IMR-90 (cell line): ENCODE measurements at regions not wholly inside any gene's neighbourhood (a gene's known extent, or its start where the extent isn't known, plus 50 kb on each side); places are given as distances from the start of the nearest gene placed in this dataset.

Source experiments
- ATAC-seq: fragments of 200-7000 bp; cut with Tn5 transposase; 2 replicates; pipeline ENCODE4 v1.9.1; 2020; ENCODE audit warnings: low read depth, mild to moderate bottlenecking, moderate library complexity
- BruUV-seq: library from RNA; stranded (reverse); fragments of 400-500 nt; replicated peaks from 2 replicates; lab custom pipeline; 2021; lab: Mats Ljungman, UMichigan
- CTCF ChIA-PET: fragments of 300-600 bp; formaldehyde crosslinking; extraction: SDS; loops from one replicate; lab custom pipeline; 2021; ENCODE audit warnings: antibody characterized with exemption; lab: Yijun Ruan, JAX
- POLR2A ChIA-PET: fragments of 300-600 bp; sonication (Branson Sonifier 250); formaldehyde crosslinking; loops from one replicate; lab custom pipeline; 2022; ENCODE audit warnings: antibody characterized with exemption; ENCODE audit not compliant: unreplicated experiment; lab: Charles Lee
- DNase-seq: peaks from one replicate; pipeline ENCODE4 v3.0.0; 2013
- H2AFZ ChIP-seq: replicated peaks from 2 replicates; pipeline ENCODE3; 2013; ENCODE audit warnings: low read length, mild to moderate bottlenecking; ENCODE audit not compliant: poor library complexity
- H2AK5ac ChIP-seq: 2 replicates; pipeline ENCODE4 v1.6.1; 2013; ENCODE audit warnings: low read depth, low read length, inconsistent platforms
- H2AK9ac ChIP-seq: replicated peaks from 2 replicates; pipeline ENCODE3; 2013; ENCODE audit warnings: mild to moderate bottlenecking, low read depth, low read length, moderate library complexity; ENCODE audit not compliant: poor library complexity
- H2BK120ac ChIP-seq: 2 replicates; pipeline ENCODE4 v1.6.1; 2013; ENCODE audit warnings: low read depth, low read length, inconsistent platforms
- H2BK15ac ChIP-seq: 3 replicates; pipeline ENCODE4 v1.6.1; 2013; ENCODE audit warnings: low read depth, low read length, inconsistent platforms
- H2BK20ac ChIP-seq: 2 replicates; pipeline ENCODE4 v1.6.1; 2013; ENCODE audit warnings: low read depth, mild to moderate bottlenecking, inconsistent platforms, low read length, moderate library complexity
- H2BK5ac ChIP-seq: 2 replicates; pipeline ENCODE4 v1.6.1; 2013; ENCODE audit warnings: mild to moderate bottlenecking, low read depth, low read length, inconsistent platforms; ENCODE audit not compliant: poor library complexity, severe bottlenecking
- H3K14ac ChIP-seq: replicated peaks from 2 replicates; pipeline ENCODE4 v1.6.1; 2013; ENCODE audit warnings: low read depth, low read length, inconsistent platforms
- H3K18ac ChIP-seq: 2 replicates; pipeline ENCODE4 v1.6.1; 2013; ENCODE audit warnings: low read depth, low read length, control low read depth
- H3K23ac ChIP-seq: 2 replicates; pipeline ENCODE4 v1.6.1; 2013; ENCODE audit warnings: low read depth, low read length, inconsistent platforms
- H3K27ac ChIP-seq: 2 replicates; pipeline ENCODE4 v1.5.1; 2013; ENCODE audit warnings: mild to moderate bottlenecking, control low read depth, low read length; ENCODE audit not compliant: insufficient read depth
- H3K27me3 ChIP-seq: 2 replicates; pipeline ENCODE4 v1.6.1; 2013; ENCODE audit warnings: low read length; ENCODE audit not compliant: control insufficient read depth, insufficient read depth
- H3K36me3 ChIP-seq: 2 replicates; pipeline ENCODE4 v1.6.1; 2013; ENCODE audit warnings: low read length, mixed read lengths; ENCODE audit not compliant: control insufficient read depth, insufficient read depth
- H3K4ac ChIP-seq: 2 replicates; pipeline ENCODE4 v1.6.1; 2013; ENCODE audit warnings: low read depth, low read length, inconsistent platforms
- H3K4me1 ChIP-seq: 2 replicates; pipeline ENCODE4 v1.6.1; 2013; ENCODE audit warnings: low read length, mixed read lengths; ENCODE audit not compliant: control insufficient read depth, insufficient read depth
- H3K4me2 ChIP-seq: 2 replicates; pipeline ENCODE4 v1.6.1; 2013; ENCODE audit warnings: low read depth, mild to moderate bottlenecking, control low read depth, low read length, moderate library complexity
- H3K4me3 ChIP-seq: 2 replicates; pipeline ENCODE4 v1.5.1; 2013; ENCODE audit warnings: low read depth, mild to moderate bottlenecking, control low read depth, low read length, moderate library complexity; ENCODE audit not compliant: insufficient read depth
- H3K56ac ChIP-seq: 2 replicates; pipeline ENCODE4 v1.6.1; 2013; ENCODE audit warnings: low read length, inconsistent platforms; ENCODE audit not compliant: insufficient read depth; ENCODE audit errors: extremely low read depth
- H3K79me1 ChIP-seq, 2 experiments: 2 replicates each; pipeline ENCODE4 v1.6.1; 2013; ENCODE audit warnings: low read length in 2 of 2, inconsistent platforms in 1 of 2, low read depth in 1 of 2
- H3K9ac ChIP-seq: 2 replicates; pipeline ENCODE4 v1.6.1; 2013; ENCODE audit warnings: low read depth, low read length, control low read depth
- H3K9me1 ChIP-seq: 2 replicates; pipeline ENCODE4 v1.6.1; 2013; ENCODE audit warnings: low read length, inconsistent platforms; ENCODE audit not compliant: insufficient read depth
- H3K9me3 ChIP-seq: 2 replicates; pipeline ENCODE4 v1.6.1; 2013; ENCODE audit warnings: low read length; ENCODE audit not compliant: control insufficient read depth, insufficient read depth
- H4K20me1 ChIP-seq: 2 replicates; pipeline ENCODE4 v1.6.1; 2013; ENCODE audit warnings: low read length, inconsistent platforms; ENCODE audit not compliant: insufficient read depth
- H4K5ac ChIP-seq: 2 replicates; pipeline ENCODE4 v1.6.1; 2013; ENCODE audit warnings: mild to moderate bottlenecking, low read depth, low read length, control low read depth
- H4K8ac ChIP-seq, 2 experiments: 2 replicates each; pipeline ENCODE4 v1.6.1; 2013; ENCODE audit warnings: low read depth in 2 of 2, low read length in 2 of 2, control low read depth in 1 of 2, inconsistent platforms in 1 of 2
- H4K91ac ChIP-seq: 2 replicates; pipeline ENCODE4 v1.6.1; 2013; ENCODE audit warnings: low read depth, low read length, inconsistent platforms; ENCODE audit not compliant: insufficient read depth
- BHLHE40 ChIP-seq: fragments of 150-350 bp; IDR thresholded peaks from 2 replicates; pipeline ENCODE4 v1.6.1; 2016; ENCODE audit warnings: mild to moderate bottlenecking, low read depth, low read length
- CEBPB ChIP-seq: IDR thresholded peaks from 2 replicates; pipeline ENCODE4 v1.6.1; 2012; ENCODE audit warnings: low read depth, low read length, improper control_type of control experiment
- CHD1 ChIP-seq: IDR thresholded peaks from 2 replicates; pipeline ENCODE4 v1.6.1; 2012; ENCODE audit warnings: low read depth, low read length, improper control_type of control experiment
- ELK1 ChIP-seq: fragments of 150-350 bp; IDR thresholded peaks from 2 replicates; pipeline ENCODE4 v1.6.1; 2016; ENCODE audit warnings: low read depth, mild to moderate bottlenecking, low read length, moderate library complexity, borderline replicate concordance
- FOS ChIP-seq: fragments of 150-350 bp; IDR thresholded peaks from 2 replicates; pipeline ENCODE4 v1.6.1; 2016; ENCODE audit warnings: low read depth, low read length
- MXI1 ChIP-seq: IDR thresholded peaks from 2 replicates; pipeline ENCODE4 v1.6.1; 2012; ENCODE audit warnings: low read depth, mild to moderate bottlenecking, low read length, moderate library complexity, borderline replicate concordance
- RAD21 ChIP-seq: IDR thresholded peaks from 2 replicates; pipeline ENCODE4 v1.6.1; 2012; ENCODE audit warnings: low read length, improper control_type of control experiment
- RCOR1 ChIP-seq: IDR thresholded peaks from 2 replicates; pipeline ENCODE4 v1.6.1; 2012; ENCODE audit warnings: mild to moderate bottlenecking, low read length, improper control_type of control experiment; ENCODE audit not compliant: insufficient replicate concordance
- RFX5 ChIP-seq: IDR thresholded peaks from 2 replicates; pipeline ENCODE4 v1.8.0; 2012; ENCODE audit warnings: low read depth, mild to moderate bottlenecking, low read length, moderate library complexity
- WGBS, 2 experiments: methylation state at CpG; one replicate each; pipeline versions ENCODE4 v1.1.5 to v1.1.7; 2013; ENCODE audit warnings: missing lambda C conversion rate in 2 of 2; ENCODE audit not compliant: insufficient read length in 1 of 2; ENCODE audit errors: extremely low coverage in 2 of 2; 5-methylcytosine and 5-hydroxymethylcytosine counted together
- dilution Hi-C: fragments of 300-500 bp; cut with HindIII; formaldehyde crosslinking; loops from one replicate; pipeline ENCODE4 v1.14.3; 2018; ENCODE audit warnings: low sequenced_read_pairs; ENCODE audit not compliant: unreplicated experiment
- in situ Hi-C: fragments of 300-500 bp; cut with MboI; formaldehyde crosslinking; loops from 3 replicates; pipeline ENCODE4 v1.14.3; 2019; ENCODE audit warnings: low sequenced_read_pairs, inconsistent platforms, mixed read lengths
- intact Hi-C: fragments of 100-400 bp; cut with micrococcal nuclease; formaldehyde crosslinking; loops from 2 replicates; pipeline ENCODE4 v1.10.0; 2022
- TF ChIP-seq, protein P1 (sequence below): fragments of 150-350 bp; IDR thresholded peaks from 2 replicates; pipeline ENCODE4 v1.6.1; 2017; ENCODE audit warnings: mild to moderate bottlenecking, antibody characterized with exemption, low read length, low read depth

- Histone ChIP-seq H3K4me1 (no peaks in the 10 kb centered on the region), H2BK20ac (no peak overlapping the region), H3K9me3 (no peaks in the 10 kb centered on the region), H3K23ac (no peak overlapping the region), H4K91ac (no peak overlapping the region), H3K27me3 (no peaks in the 10 kb centered on the region), H3K9me1 (no peaks in the 10 kb centered on the region), H3K9ac (no peak overlapping the region), H3K14ac (no peak overlapping the region), H2BK5ac (no peak overlapping the region), H3K4me3 (no peak overlapping the region), H3K36me3 (no peaks in the 10 kb centered on the region), H3K56ac (no peak overlapping the region), H2AK5ac (no peak overlapping the region), H2BK120ac (no peak overlapping the region), H3K79me1 (no peaks in the 10 kb centered on the region), H3K27ac (no peak overlapping the region), H3K4me2 (no peak overlapping the region), H2AK9ac (no peak overlapping the region), H4K8ac (no peak overlapping the region), H3K18ac (no peak overlapping the region), H2BK15ac (no peak overlapping the region), H2AFZ (no peak overlapping the region), H4K20me1 (no peaks in the 10 kb centered on the region), H4K5ac (no peak overlapping the region), H3K4ac (no peak overlapping the region)
- BruUV-seq: no TSS peak
- no peak for DNase-seq
- TF ChIP-seq RAD21: no peak
- no peak for TF ChIP-seq ELK1
- no peak for TF ChIP-seq FOS
- no peak for TF ChIP-seq MXI1
- no peak for TF ChIP-seq CHD1
- TF ChIP-seq RCOR1: no peak
- TF ChIP-seq RFX5: no peak
- no peak for TF ChIP-seq BHLHE40
- no peak for TF ChIP-seq CEBPB
- TF ChIP-seq, protein P1, sequence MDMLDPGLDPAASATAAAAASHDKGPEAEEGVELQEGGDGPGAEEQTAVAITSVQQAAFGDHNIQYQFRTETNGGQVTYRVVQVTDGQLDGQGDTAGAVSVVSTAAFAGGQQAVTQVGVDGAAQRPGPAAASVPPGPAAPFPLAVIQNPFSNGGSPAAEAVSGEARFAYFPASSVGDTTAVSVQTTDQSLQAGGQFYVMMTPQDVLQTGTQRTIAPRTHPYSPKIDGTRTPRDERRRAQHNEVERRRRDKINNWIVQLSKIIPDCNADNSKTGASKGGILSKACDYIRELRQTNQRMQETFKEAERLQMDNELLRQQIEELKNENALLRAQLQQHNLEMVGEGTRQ: no peak
- intact Hi-C loops: no loop called here
- ChIA-PET CTCF (no interaction called here), POLR2A (no interaction called here)
- no CpG with 5 or more reads among the region's 2 CpGs for WGBS, 2 experiments
- in situ Hi-C loops: no loop called here
- dilution Hi-C loops: no loop called here
- no peak for ATAC-seq
These were observed 373.0 kb downstream of the ZEB2 start for GRCh38 chr2:144146876-144147275.
